GM20000 (cell line): ENCODE measurements at regions not wholly inside any gene's neighbourhood (a gene's known extent, or its start where the extent isn't known, plus 50 kb on each side); places are given as distances from the start of the nearest gene placed in this dataset.
"Not testable (repeated sequence)": the region's sequence is repeated elsewhere in the genome, so short reads cannot be mapped to it uniquely, and the experiment has no call there.

Experiments used
- DNase-seq: peaks from one replicate; pipeline ENCODE4 v3.0.0; 2012; ENCODE audit warnings: low spot score
- CTCF ChIP-seq: IDR thresholded peaks from 2 replicates; pipeline ENCODE4 v1.5.1; 2012; ENCODE audit warnings: mild to moderate bottlenecking, control low read depth; ENCODE audit errors: extremely low read depth, missing control alignments

GRCh38 chrX:3791449-3791848 is 78.0 kb upstream of the PRKX start:
- DNase-seq, result no peak
- TF ChIP-seq CTCF, result no peak

- no peak for DNase-seq
- TF ChIP-seq CTCF, result no peak
These were observed 75.2 kb upstream of the PRKX start for GRCh38 chrX:3788494-3789233.

GRCh38 chrX:3787856-3788255 is 74.4 kb upstream of the PRKX start:
- TF ChIP-seq CTCF, result no peak
- DNase-seq, result no peak

- not testable (repeated sequence) for DNase-seq
These were observed 72.4 kb upstream of the PRKX start for GRCh38 chrX:3785822-3786221.

- no peak for TF ChIP-seq CTCF
- DNase-seq, result no peak
These were observed 67.1 kb upstream of the PRKX start for GRCh38 chrX:3780564-3780963.

- TF ChIP-seq CTCF, result no peak
- no peak for DNase-seq
These were observed 66.1 kb upstream of the PRKX start for GRCh38 chrX:3779546-3779945.

- no peak for DNase-seq
- no peak for TF ChIP-seq CTCF
These were observed 64.0 kb upstream of the PRKX start for GRCh38 chrX:3777416-3777815.

- TF ChIP-seq CTCF, result no peak
- DNase-seq, result no peak
These were observed 58.3 kb upstream of the PRKX start for GRCh38 chrX:3771766-3772165.
